Activated B cell treated with CpG ODN at 0.5 μM for 24 hours (primary cell): ENCODE measurements at regions not wholly inside any gene's neighbourhood (a gene's known extent, or its start where the extent isn't known, plus 50 kb on each side); places are given as distances from the start of the nearest gene placed in this dataset.

Source experiments
- ATAC-seq: fragments of 200-7000 bp; cut with Tn5 transposase; one replicate; pipeline ENCODE4 v1.10.0; 2021; ENCODE audit warnings: low read depth, mild to moderate bottlenecking, moderate library complexity
- CTCF ChIA-PET: fragments of 350-600 bp; sonication (Branson Sonifier 250); formaldehyde crosslinking; loops from one replicate; lab custom pipeline; 2021; ENCODE audit warnings: antibody characterized with exemption; lab: Charles Lee
- POLR2A ChIA-PET: fragments of 350-600 bp; sonication (Branson Sonifier 250); formaldehyde crosslinking; loops from one replicate; lab custom pipeline; 2021; ENCODE audit warnings: antibody characterized with exemption; lab: Charles Lee
- DNase-seq: peaks from one replicate; pipeline ENCODE4 v3.0.0; 2022
- H3K27ac Mint-ChIP-seq: one replicate; pipeline ENCODE4 v1.8.0; 2020; ENCODE audit warnings: mixed read lengths
- H3K27me3 Mint-ChIP-seq: one replicate; pipeline ENCODE4 v1.8.0; 2021; ENCODE audit warnings: mixed read lengths
- H3K36me3 Mint-ChIP-seq: one replicate; pipeline ENCODE4 v1.8.0; 2021; ENCODE audit warnings: low read depth, mixed read lengths
- H3K4me1 Mint-ChIP-seq: one replicate; pipeline ENCODE4 v1.8.0; 2021; ENCODE audit warnings: mixed read lengths
- H3K4me3 Mint-ChIP-seq: one replicate; pipeline ENCODE4 v1.8.0; 2020; ENCODE audit warnings: mild to moderate bottlenecking, mixed read lengths
- H3K9me3 Mint-ChIP-seq: one replicate; pipeline ENCODE4 v1.8.0; 2020; ENCODE audit warnings: mixed read lengths
- CTCF ChIP-seq: fragments of 200-600 bp; IDR thresholded peaks from one replicate; pipeline ENCODE4 v1.8.0; 2022; ENCODE audit warnings: antibody characterized with exemption, mild to moderate bottlenecking
- intact Hi-C: fragments of 100-400 bp; cut with micrococcal nuclease; formaldehyde crosslinking; loops from one replicate; pipeline ENCODE4 v1.15.1; 2024

- DNase-seq (peak; percentile 40), ATAC-seq (peak; percentile 84)
- TF ChIP-seq CTCF = no peak
- intact Hi-C loops = loop anchor here (1.0 to 10.0 kb wide), 7 partner anchors 48 to 1492 kb away; no protein-coding TSS in a partner anchor
- ChIA-PET CTCF (interaction anchor here (0.6 to 6.4 kb wide), 9 partner anchors 11 to 891 kb away, joined by 3 to 42 read pairs (median 4); no protein-coding TSS in a partner anchor), POLR2A (no interaction called here)
- Mint-ChIP-seq H3K9me3 (no peaks in the 10 kb centered on the region), H3K4me1 (peaks cover 8% of the 10 kb centered on the region), H3K36me3 (no peaks in the 10 kb centered on the region), H3K27ac (no peak overlapping the region), H3K27me3 (peaks cover 23% of the 10 kb centered on the region), H3K4me3 (peak overlapping the region; percentile 65)
Measured at GRCh38 chr6:6724539-6725467, 136.3 kb downstream of the LY86 start.

DNA sequence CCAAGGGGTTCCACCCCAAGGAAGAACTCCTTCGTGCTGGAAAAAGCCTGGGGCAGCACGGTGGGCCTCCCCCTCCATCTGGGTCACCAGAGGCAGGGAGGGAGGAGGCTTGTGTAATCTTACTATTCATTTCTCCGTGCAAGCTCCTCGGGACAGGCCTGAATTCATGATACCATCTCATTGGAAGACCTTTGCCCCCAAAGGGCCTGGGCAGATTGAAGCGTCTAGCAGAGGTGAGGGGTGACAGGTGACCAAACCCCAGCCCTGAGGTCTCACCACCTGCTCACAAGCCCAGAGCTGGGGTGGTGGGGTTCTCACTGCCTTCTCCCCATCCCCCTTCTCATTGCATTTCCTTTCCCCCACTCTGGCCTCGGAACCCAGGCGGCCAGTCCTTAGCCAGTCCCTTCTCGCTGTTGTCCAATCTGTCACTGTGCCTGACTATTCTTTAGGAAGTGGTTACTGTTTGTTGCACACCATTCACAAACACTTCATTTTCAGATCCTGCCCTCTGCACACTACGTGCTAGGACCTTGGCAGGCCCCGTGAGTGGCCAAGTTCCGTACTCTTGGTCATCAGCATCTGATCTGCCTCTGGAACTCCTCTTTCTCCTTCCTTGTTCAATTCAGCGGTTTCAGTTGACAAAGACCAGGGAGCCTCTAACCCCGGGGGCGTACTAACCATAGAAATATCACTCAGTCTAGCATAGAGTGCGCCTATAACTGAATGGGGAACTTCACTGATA, 137.1 kb downstream of the LY86 start:
- intact Hi-C loops = loop anchor here (2.0 to 10.0 kb wide), 2 partner anchors 49 to 669 kb away; no protein-coding TSS in a partner anchor
- Mint-ChIP-seq H3K4me3 (no peak overlapping the region), H3K4me1 (peaks cover 8% of the 10 kb centered on the region), H3K27me3 (peaks cover 23% of the 10 kb centered on the region), H3K9me3 (no peaks in the 10 kb centered on the region), H3K27ac (no peak overlapping the region), H3K36me3 (no peaks in the 10 kb centered on the region)
- DNase-seq (no peak), ATAC-seq (no peak)
- ChIA-PET CTCF (interaction anchor here (0.6 to 6.4 kb wide), 6 partner anchors 16 to 890 kb away, joined by 3 to 42 read pairs (median 4); no protein-coding TSS in a partner anchor), POLR2A (no interaction called here)
- TF ChIP-seq CTCF = no peak

- Mint-ChIP-seq H3K4me1 (peaks cover 8% of the 10 kb centered on the region), H3K9me3 (no peaks in the 10 kb centered on the region), H3K27ac (no peak overlapping the region), H3K27me3 (peaks cover 23% of the 10 kb centered on the region), H3K4me3 (no peak overlapping the region), H3K36me3 (no peaks in the 10 kb centered on the region)
- POLR2A ChIA-PET = no interaction called here
- ATAC-seq = no peak
- CTCF ChIA-PET = interaction anchor here (0.9 to 1.5 kb wide), 2 partner anchors 515 to 547 kb away, joined by 3 to 6 read pairs; no protein-coding TSS in a partner anchor
- no peak for TF ChIP-seq CTCF
- DNase-seq = no peak
- intact Hi-C loops = loop anchor here (10.0 kb wide), 1 partner anchor 666 kb away; no protein-coding TSS in a partner anchor
Measured at GRCh38 chr6:6728169-6728941, 139.8 kb downstream of the LY86 start.

- TF ChIP-seq CTCF = no peak
- H3K27ac Mint-ChIP-seq = no peak overlapping the region
- no peaks in the 10 kb centered on the region for H3K9me3 Mint-ChIP-seq
- ATAC-seq (no peak), DNase-seq (no peak)
- H3K27me3 Mint-ChIP-seq = peaks cover 31% of the 10 kb centered on the region
- intact Hi-C loops = loop anchor here (10.0 kb wide), 1 partner anchor 665 kb away; no protein-coding TSS in a partner anchor
- POLR2A ChIA-PET = no interaction called here
- CTCF ChIA-PET = interaction anchor here (1.4 kb wide), 1 partner anchor 520 kb away, joined by 3 read pairs; no protein-coding TSS in a partner anchor
- peaks cover 2% of the 10 kb centered on the region for H3K4me1 Mint-ChIP-seq
- H3K4me3 Mint-ChIP-seq = no peak overlapping the region
- no peaks in the 10 kb centered on the region for H3K36me3 Mint-ChIP-seq
Measured at GRCh38 chr6:6729971-6730370, 141.5 kb downstream of the LY86 start.
